Inferior parietal cortex (tissue), 1 donor: ENCODE measurements at regions not wholly inside any gene's neighbourhood (a gene's known extent, or its start where the extent isn't known, plus 50 kb on each side); places are given as distances from the start of the nearest gene placed in this dataset.

Source experiments
- DNase-seq: peaks from one replicate; pipeline ENCODE4 v3.0.0-alpha.2; 2016; ENCODE audit errors: extremely low spot score

- no peak for DNase-seq
Observed at GRCh38 chr18:56173542-56174220, 464.7 kb downstream of the TXNL1 start.

- DNase-seq: no peak
Observed at GRCh38 chr18:56172527-56172926, 465.9 kb downstream of the TXNL1 start.

DNA sequence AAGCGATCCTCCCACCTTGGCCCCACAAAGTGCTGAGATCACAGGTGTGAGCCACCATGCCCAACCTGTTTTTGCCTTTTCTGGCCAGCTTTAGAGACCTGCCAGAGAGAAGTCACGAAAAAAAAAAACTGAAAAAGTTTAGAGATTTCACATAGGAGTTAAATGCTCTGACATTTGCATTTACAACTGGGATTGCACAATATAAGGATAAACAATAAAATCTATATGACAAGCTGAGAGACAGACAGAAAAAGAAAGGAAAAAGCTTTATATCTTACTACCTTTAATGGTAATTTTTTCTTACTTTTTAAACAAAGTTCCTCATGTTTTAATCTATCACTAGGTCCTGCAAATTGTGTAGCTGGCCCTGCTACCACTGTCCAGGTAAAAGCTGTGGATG lies 466.5 kb downstream of the TXNL1 start:
- no peak for DNase-seq

GRCh38 chr18:56168049-56168781 lies 470.2 kb downstream of the TXNL1 start:
- DNase-seq: no peak

DNA sequence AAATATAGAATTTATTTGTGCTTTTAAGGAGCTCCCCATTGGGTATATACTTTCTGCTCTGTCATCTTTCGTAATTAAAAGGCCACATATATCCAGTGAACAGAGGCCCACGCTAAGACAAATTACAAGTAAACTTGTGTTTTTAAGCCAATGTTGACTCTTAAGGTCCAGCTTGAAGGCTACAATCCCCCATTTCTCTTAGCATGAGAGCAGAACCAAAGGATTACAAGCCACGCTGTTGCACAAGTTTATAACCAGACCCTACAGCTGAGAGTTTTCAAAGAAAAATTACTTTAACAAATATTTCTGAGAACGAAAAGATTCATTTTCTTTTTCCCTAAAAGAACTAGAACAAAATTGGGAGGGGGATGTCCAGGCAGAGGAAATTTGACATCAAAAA lies 471.0 kb downstream of the TXNL1 start:
- DNase-seq: no peak

GRCh38 chr18:56166914-56167313 lies 471.5 kb downstream of the TXNL1 start:
- DNase-seq: no peak

- no peak for DNase-seq
Observed at GRCh38 chr18:56165601-56166355, 472.6 kb downstream of the TXNL1 start.

GRCh38 chr18:56162311-56163265 lies 475.8 kb downstream of the TXNL1 start:
- peak; percentile 15 for DNase-seq

- DNase-seq: no peak
Observed at GRCh38 chr18:56161566-56162260, 476.7 kb downstream of the TXNL1 start.

DNA sequence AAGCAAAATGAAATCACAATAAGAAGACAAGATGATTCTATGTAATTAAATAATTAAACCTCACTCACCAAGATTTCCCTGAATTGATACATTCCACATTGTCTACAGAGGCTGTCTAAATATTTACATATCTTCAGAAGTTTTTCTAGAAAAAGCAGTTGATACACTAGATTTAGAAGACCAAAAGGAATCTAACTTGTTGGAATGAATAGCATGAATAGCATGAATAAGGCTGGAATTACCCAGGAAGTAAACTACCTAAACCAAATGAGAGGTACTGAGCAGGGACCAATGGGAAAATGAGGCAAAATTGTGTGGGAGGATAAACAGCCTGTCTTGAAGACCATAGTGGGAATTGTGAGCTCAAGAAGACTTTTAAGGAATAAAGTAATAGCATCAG lies 479.7 kb downstream of the TXNL1 start:
- DNase-seq: no peak

GRCh38 chr18:56157541-56157940 lies 480.9 kb downstream of the TXNL1 start:
- no peak for DNase-seq

DNA sequence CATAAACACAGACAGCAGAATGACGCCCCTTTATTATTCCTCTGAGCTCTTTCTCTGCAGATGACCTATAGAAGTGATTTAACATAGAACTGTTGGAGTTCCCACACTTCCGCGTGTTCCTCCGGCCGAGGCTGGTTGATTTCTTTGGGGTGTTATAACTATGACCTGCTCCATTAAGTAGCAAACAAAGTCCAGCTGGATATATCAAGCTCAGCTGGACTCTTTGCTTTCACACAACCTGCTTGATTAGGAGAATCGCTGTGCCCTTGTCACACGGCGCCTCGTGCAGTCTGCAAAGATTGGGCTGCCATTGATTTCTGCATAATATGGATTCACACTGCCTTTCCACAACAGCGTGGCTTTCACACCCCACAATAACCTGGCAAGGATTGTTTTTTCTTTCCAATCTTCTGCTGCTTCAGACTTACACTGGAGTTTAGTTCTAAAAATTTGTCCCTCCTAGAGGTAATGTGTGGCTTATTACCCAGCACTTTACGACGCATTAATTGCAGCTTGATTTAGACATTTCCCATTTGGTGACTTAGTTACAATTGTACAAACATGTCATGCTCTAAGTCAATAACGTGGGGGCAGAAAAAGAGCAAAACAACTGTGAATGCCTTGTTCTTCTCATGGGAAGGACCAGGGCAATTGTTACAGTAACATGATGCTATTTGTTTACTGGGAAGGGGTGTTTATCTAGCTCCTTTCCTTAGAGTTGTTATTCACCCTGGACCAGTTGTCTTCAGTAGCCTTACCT lies 485.7 kb downstream of the TXNL1 start:
- DNase-seq: no peak

DNA sequence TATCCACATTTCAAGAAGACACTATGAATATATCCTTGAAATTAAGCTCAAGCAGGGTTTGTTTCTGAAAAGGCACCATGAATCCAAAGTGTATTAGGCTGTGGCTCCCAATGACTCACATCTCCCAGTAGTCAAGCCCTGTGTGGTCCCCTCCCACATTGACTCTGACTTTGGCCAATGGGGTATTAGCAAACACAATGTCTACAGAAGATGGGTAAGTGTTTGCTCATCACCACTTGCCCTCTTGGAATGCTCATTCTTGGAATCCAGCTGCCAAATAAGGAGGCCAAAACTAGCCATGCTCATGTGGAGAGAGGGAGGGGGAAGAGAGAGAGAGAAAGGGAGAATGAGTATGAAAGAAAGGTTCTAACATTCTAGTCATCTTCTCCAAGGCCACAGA lies 490.0 kb downstream of the TXNL1 start:
- DNase-seq: no peak

DNA sequence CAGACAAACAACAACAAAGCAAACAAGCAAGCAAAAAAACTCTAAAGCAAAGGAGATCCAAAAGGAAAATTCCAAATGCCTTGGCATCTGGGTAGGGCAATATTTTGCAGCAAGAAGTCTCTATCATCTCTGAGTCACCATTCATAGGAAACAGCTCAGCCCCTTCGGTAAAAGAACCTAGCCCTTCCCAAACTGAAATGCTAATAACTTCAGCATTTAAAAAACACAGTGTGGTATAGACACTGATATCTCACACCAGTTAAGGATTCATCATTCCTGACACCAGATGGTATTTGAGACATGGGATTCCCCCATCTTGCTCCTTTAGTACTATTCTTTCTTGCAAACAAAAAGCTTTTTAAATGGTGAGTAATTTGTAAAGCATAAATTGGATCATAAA lies 491.8 kb downstream of the TXNL1 start:
- no peak for DNase-seq

GRCh38 chr18:56142001-56142400 lies 496.4 kb downstream of the TXNL1 start:
- no peak for DNase-seq

- peak; percentile 20 for DNase-seq
Observed at GRCh38 chr18:56139792-56140254, 498.6 kb downstream of the TXNL1 start.

DNA sequence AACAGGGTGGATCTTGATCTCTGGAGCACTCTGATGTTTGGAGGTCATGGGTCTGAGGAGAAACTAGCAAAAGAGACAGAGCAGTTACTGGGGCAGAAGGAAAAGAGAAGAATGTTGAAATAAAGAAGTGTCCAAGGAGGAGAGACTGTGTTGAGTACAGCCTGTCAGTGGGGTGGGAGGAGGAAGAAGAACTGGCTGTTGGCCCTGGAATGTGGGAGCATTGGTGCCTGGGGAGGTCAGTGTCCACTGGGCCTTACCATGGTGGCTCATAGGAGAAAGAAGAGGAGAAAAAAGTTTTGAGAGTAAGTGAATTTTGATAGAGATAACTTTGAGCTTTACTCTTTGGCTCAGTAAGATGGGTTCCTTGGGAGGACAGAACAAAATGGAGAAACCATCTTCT lies 499.0 kb downstream of the TXNL1 start:
- no peak for DNase-seq

GRCh38 chr18:56136105-56136504 lies 502.3 kb downstream of the TXNL1 start:
- DNase-seq: no peak

DNA sequence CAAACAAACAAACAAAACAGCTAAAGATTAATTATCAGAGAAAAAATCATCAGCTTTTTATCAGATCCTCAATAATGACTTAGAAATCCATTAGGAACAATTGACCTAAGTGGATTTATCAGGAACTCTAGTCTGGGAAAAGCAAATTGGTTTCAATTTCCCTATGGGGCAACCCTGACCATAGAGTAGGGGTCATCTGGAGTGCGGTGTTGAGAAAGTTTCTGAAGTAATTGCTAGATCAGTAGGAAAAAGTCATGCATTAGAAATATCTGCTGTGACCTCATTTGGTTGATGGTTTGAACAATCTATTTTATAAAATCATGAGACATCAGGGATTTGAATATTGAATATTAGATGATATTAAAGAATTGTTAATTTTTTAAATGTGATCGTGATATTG lies 507.9 kb downstream of the TXNL1 start:
- no peak for DNase-seq

GRCh38 chr18:56128153-56128791 lies 510.1 kb downstream of the TXNL1 start:
- no peak for DNase-seq
